ENCODE measurements at regions not wholly inside any gene's neighbourhood (a gene's known extent, or its start where the extent isn't known, plus 50 kb on each side); places are given as distances from the start of the nearest gene placed in this dataset.

GRCh38 chr1:219373616-219373935 is 199.9 kb downstream of the LYPLAL1 start:
- Histone ChIP-seq H3K4me1 (peaks cover 0 to 3% of the 10 kb centered on the region in 2 donors), H3K27me3 (no peaks in the 10 kb centered on the region), H3K9me3 (no peaks in the 10 kb centered on the region), H3K4me3 (no peak overlapping the region), H3K36me3 (no peaks in the 10 kb centered on the region), H3K27ac (no peak overlapping the region)
- TF ChIP-seq, protein P1, sequence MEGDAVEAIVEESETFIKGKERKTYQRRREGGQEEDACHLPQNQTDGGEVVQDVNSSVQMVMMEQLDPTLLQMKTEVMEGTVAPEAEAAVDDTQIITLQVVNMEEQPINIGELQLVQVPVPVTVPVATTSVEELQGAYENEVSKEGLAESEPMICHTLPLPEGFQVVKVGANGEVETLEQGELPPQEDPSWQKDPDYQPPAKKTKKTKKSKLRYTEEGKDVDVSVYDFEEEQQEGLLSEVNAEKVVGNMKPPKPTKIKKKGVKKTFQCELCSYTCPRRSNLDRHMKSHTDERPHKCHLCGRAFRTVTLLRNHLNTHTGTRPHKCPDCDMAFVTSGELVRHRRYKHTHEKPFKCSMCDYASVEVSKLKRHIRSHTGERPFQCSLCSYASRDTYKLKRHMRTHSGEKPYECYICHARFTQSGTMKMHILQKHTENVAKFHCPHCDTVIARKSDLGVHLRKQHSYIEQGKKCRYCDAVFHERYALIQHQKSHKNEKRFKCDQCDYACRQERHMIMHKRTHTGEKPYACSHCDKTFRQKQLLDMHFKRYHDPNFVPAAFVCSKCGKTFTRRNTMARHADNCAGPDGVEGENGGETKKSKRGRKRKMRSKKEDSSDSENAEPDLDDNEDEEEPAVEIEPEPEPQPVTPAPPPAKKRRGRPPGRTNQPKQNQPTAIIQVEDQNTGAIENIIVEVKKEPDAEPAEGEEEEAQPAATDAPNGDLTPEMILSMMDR (IDR thresholded peaks at IDR 0.05 in 4 of 5, conservative IDR thresholded peaks at IDR 0.05 in 1 of 5): no peak
- no peak for TF ChIP-seq POLR2A (IDR thresholded peaks at IDR 0.05)
- no peak for DNase-seq
- no peak for ATAC-seq
- intact Hi-C loops (cut with DNase I; ENCODE audit: low total_unique reads): no loop called here
- in situ Hi-C loops (cut with MboI; ENCODE audit: low sequenced_read_pairs in 4 of 4): no loop called here

- in situ Hi-C loops (cut with MboI; ENCODE audit: low sequenced_read_pairs in 4 of 4): no loop called here
- no peak for TF ChIP-seq POLR2A (IDR thresholded peaks at IDR 0.05)
- TF ChIP-seq, protein P1 (IDR thresholded peaks at IDR 0.05 in 4 of 5, conservative IDR thresholded peaks at IDR 0.05 in 1 of 5): no peak
- DNase-seq (no peak), ATAC-seq (no peak)
- no peak overlapping the region for H3K27ac ChIP-seq
- H3K36me3 ChIP-seq: no peaks in the 10 kb centered on the region
- intact Hi-C loops (cut with DNase I; ENCODE audit: low total_unique reads): no loop called here
- peaks cover 0 to 3% of the 10 kb centered on the region in 2 donors for H3K4me1 ChIP-seq
- H3K27me3 ChIP-seq: no peaks in the 10 kb centered on the region
- H3K9me3 ChIP-seq: no peaks in the 10 kb centered on the region
- no peak overlapping the region for H3K4me3 ChIP-seq
Observed at GRCh38 chr1:219372916-219373615, 199.4 kb downstream of the LYPLAL1 start.

- H3K4me1 ChIP-seq: peaks cover 0 to 3% of the 10 kb centered on the region in 2 donors
- no peaks in the 10 kb centered on the region for H3K27me3 ChIP-seq
- no peak overlapping the region for H3K27ac ChIP-seq
- no peaks in the 10 kb centered on the region for H3K9me3 ChIP-seq
- H3K36me3 ChIP-seq: no peaks in the 10 kb centered on the region
- DNase-seq: no peak
- H3K4me3 ChIP-seq: no peak overlapping the region
- TF ChIP-seq POLR2A (IDR thresholded peaks at IDR 0.05): no peak
- TF ChIP-seq, protein P1 (IDR thresholded peaks at IDR 0.05 in 4 of 5, conservative IDR thresholded peaks at IDR 0.05 in 1 of 5): no peak
- ATAC-seq: no peak
- intact Hi-C loops (cut with DNase I; ENCODE audit: low total_unique reads): no loop called here
- in situ Hi-C loops (cut with MboI; ENCODE audit: low sequenced_read_pairs in 4 of 4): no loop called here
Observed at GRCh38 chr1:219371471-219371870, 197.8 kb downstream of the LYPLAL1 start.

GRCh38 chr1:219367496-219367895 is 193.8 kb downstream of the LYPLAL1 start:
- ATAC-seq (no peak), DNase-seq (no peak)
- H3K27ac ChIP-seq: no peak overlapping the region
- in situ Hi-C loops (cut with MboI; ENCODE audit: low sequenced_read_pairs in 4 of 4) (no loop called here), intact Hi-C loops (cut with DNase I; ENCODE audit: low total_unique reads) (no loop called here)
- TF ChIP-seq, protein P1 (IDR thresholded peaks at IDR 0.05 in 4 of 5, conservative IDR thresholded peaks at IDR 0.05 in 1 of 5): no peak
- TF ChIP-seq POLR2A (IDR thresholded peaks at IDR 0.05): no peak
- H3K27me3 ChIP-seq: no peaks in the 10 kb centered on the region
- H3K4me3 ChIP-seq: no peak overlapping the region
- no peaks in the 10 kb centered on the region for H3K36me3 ChIP-seq
- H3K9me3 ChIP-seq: no peaks in the 10 kb centered on the region
- peaks cover 0 to 3% of the 10 kb centered on the region in 2 donors for H3K4me1 ChIP-seq

DNA sequence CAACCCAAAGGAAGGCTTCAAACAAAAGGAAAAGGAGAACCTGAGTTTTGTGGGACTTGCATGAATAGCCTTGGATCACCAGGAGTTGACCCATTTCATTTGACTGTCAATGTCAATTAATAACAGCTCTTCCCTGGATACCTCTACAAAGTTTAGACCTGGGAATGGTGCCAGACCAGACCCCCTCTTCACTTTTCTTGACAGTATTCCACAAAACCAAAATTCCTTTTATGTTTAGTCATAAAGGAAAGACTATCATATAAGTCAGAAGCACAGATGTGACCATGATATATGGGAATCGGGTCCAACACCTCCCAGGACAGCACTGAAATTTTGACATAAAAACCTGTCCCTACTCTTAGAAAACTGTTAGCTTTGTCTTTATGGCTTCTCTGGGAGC is 191.8 kb downstream of the LYPLAL1 start:
- DNase-seq: no peak
- Histone ChIP-seq H3K4me3 (no peak overlapping the region), H3K27ac (no peak overlapping the region), H3K27me3 (no peaks in the 10 kb centered on the region), H3K4me1 (no peaks in the 10 kb centered on the region), H3K36me3 (no peaks in the 10 kb centered on the region), H3K9me3 (no peaks in the 10 kb centered on the region)
- intact Hi-C loops (cut with DNase I; ENCODE audit: low total_unique reads) (no loop called here), in situ Hi-C loops (cut with MboI; ENCODE audit: low sequenced_read_pairs in 4 of 4) (no loop called here)
- no peak for ATAC-seq
- TF ChIP-seq, protein P1 (IDR thresholded peaks at IDR 0.05 in 4 of 5, conservative IDR thresholded peaks at IDR 0.05 in 1 of 5): no peak
- no peak for TF ChIP-seq POLR2A (IDR thresholded peaks at IDR 0.05)
